LNCAP (cell line): ENCODE measurements at regions not wholly inside any gene's neighbourhood (a gene's known extent, or its start where the extent isn't known, plus 50 kb on each side); places are given as distances from the start of the nearest gene placed in this dataset.

ENCODE experiments used
- TF ChIP-seq, protein P1 (sequence below): fragments of 450-650 bp; IDR thresholded peaks from 2 replicates; pipeline ENCODE4 v1.5.1; 2017; ENCODE audit warnings: mild to moderate bottlenecking

DNA sequence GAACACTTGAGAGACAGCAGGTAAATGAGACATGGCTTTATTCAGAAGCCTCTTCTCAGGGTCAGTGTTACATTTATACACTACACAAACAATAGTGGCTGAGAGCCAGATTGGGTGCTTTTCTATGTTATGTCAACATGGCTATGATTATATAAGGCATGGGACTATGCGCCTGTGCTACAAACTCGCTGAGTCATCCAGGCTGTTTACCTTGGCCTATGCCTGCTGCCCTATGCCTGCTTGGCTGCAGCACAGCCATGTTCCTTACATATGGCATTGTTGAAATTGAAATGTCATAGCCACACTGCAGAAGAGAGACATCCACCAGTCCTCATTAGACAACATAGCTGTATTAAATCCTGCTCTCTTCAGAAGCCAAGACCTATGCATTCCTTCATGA, 236.3 kb upstream of the NWD2 start:
- TF ChIP-seq, protein P1, sequence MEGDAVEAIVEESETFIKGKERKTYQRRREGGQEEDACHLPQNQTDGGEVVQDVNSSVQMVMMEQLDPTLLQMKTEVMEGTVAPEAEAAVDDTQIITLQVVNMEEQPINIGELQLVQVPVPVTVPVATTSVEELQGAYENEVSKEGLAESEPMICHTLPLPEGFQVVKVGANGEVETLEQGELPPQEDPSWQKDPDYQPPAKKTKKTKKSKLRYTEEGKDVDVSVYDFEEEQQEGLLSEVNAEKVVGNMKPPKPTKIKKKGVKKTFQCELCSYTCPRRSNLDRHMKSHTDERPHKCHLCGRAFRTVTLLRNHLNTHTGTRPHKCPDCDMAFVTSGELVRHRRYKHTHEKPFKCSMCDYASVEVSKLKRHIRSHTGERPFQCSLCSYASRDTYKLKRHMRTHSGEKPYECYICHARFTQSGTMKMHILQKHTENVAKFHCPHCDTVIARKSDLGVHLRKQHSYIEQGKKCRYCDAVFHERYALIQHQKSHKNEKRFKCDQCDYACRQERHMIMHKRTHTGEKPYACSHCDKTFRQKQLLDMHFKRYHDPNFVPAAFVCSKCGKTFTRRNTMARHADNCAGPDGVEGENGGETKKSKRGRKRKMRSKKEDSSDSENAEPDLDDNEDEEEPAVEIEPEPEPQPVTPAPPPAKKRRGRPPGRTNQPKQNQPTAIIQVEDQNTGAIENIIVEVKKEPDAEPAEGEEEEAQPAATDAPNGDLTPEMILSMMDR = no peak

DNA sequence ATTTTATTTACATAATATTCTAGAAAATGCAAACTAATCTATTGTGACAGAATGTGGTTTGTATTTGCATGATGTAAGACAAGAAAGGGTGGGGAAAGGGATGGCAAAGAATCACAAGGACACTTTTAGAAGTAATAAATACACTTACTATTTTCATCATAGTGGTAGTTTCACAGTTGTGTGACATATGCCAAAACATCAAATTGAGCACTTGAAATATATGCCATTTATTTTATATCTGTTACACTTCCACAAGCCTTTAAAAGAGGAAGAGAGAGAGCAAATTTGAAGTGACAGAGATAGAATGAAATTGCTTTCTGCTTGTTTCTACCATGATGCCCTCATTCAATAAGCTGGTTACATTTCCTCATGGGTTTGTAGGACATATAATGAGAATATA, 230.0 kb upstream of the NWD2 start:
- TF ChIP-seq, protein P1 = no peak

DNA sequence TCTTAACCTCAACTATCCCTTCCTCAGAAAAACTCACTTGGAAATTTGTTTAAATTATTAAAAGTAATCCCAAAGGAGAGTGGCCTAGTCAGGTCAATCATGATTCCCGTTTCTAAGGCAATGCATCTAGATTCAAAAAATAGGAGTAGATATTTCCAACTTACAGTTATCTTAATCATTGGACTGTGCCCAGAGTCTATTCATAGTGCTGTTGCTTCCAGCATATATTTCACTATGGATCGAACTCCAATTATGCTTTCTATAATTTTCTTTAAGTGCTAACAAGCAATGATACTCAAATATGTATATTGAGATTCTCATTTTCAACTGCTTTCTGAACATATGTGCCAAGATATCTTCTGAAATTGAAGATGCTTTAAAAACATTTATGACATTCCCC, 229.2 kb upstream of the NWD2 start:
- TF ChIP-seq, protein P1 = no peak

DNA sequence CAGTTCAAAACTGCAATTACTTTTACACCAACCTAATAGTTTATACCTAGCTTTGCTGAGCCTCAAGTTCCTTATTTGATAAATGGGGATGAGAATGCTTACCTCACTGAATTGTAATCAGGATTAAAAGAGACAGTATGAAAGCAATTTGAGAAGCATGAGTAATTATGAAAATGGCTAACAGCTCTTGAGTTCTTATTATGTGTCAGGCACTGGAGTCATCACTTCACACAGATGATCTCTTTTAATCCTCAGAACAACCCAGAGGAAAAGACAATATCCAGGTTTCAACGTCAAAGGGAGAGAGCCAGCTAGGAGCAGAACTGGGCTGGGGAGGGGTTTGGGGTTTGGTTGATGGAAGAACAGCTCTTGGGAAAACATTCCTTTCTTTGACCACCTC, 221.0 kb upstream of the NWD2 start:
- TF ChIP-seq, protein P1 = no peak

DNA sequence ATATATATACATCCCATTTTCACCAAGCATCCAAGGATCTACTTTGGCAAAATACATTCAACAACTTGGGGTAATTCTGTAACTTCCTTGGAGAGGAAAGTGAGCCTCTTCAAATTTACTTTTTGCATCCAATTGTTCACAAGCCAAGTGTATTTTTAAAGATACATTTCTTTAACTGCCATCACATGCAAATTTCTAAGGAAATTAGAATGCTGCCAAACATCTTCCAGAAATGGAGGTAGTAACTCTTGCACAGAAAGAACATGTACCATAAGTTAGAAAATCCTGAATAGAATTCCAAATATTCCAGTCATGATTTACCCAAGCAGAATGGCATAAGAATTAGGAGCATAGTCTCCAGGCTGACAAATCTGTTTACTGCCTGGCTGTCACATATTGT, 220.5 kb upstream of the NWD2 start:
- TF ChIP-seq, protein P1 = no peak

DNA sequence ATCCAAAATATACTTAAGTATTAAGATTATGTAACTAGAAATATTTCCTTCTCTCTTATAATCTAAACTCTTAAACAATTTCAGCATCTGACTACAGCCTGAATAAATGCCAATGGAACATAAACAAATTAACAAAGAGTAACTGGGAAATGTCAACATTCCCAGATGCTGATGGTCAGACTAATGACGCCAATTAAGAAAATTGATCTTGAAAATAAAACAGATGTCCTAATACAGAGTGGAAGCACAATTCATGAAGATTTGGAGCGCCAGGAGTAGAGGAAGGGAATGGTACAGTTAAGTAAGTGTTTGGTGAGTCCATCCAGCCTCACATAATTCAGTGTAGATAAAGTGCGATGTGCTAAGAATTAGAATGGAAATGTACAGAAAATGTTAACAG, 203.7 kb upstream of the NWD2 start:
- TF ChIP-seq, protein P1 = no peak

DNA sequence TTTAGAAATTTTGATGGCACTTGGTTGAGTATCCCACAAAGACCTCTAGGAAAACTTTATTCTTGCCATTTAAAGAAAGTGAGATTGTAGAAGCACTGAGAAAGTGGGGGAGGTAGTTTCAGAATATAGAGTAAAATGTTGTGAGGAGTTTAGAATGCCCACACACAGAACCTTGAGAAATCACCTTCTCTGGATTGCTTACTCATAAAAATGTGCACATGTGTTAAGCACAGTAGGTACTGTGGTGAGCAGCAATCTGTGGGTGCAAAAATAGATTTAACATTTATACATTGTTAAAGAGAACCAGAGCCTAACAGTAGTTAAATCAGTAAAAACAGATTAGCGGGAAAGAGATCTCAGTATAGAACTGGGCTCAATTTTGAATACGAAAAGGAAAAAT, 201.2 kb upstream of the NWD2 start:
- TF ChIP-seq, protein P1 = no peak

DNA sequence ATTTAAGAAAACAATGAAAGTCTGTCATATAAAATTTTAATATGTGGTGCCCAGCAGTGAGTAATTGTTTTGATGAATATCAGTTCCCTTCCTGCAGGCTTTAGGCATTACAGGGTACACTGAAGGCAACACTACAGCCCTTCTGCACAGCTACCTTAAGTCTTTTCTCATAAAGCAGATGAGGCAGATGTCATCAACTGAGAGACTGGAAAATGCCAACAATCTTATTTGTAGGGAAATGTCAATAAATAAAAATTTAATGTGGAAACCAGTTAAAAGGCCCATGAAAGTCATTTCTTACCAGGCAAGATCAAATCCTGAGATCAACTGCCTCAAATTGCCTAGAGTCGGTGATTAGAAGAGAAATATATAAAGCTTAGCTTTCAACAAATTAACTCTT, 193.4 kb upstream of the NWD2 start:
- TF ChIP-seq, protein P1 = no peak
